ENCODE measurements at regions not wholly inside any gene's neighbourhood (a gene's known extent, or its start where the extent isn't known, plus 50 kb on each side); places are given as distances from the start of the nearest gene placed in this dataset.
"Not testable (repeated sequence)": the region's sequence is repeated elsewhere in the genome, so short reads cannot be mapped to it uniquely, and the experiment has no call there.

DNA sequence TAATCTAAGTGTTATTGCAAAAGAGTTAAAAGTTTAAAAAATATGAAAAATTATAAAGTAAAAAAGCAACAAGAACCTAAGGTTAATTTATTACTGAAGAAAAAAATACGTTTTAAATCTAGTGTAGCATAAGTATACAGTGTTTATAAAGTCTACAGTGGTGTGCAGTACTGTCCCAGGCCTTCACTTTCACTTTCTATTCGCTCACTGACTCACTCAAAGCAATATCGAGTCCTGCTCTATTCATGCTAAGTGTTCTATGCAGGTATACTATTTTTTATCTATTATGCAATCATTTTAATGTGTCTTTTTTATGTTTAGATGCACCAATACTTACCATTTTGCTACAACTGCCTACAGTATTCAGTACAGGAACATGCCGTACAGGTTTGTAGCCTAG is 113.0 kb downstream of the MANEA start:
- TF ChIP-seq POLR2AphosphoS5 (IDR thresholded peaks at IDR 0.05; ENCODE audit: low read depth, low read length) (no peak), PAX5 (IDR thresholded peaks at IDR 0.05; ENCODE audit: insufficient read depth, low read length, severe bottlenecking) (no peak), POU2F2 (IDR thresholded peaks at IDR 0.05; ENCODE audit: low read depth, low read length) (no peak), TAF1 (IDR thresholded peaks at IDR 0.05; ENCODE audit: low read depth, low read length) (no peak), POLR2A (IDR thresholded peaks at IDR 0.05; ENCODE audit: low read depth, low read length) (no peak), SPI1 (IDR thresholded peaks at IDR 0.05; ENCODE audit: low read depth, low read length) (no peak)
- DNase-seq (ENCODE audit: insufficient read length, low spot score): no peak
- no peak for FAIRE-seq

- no peak for DNase-seq (ENCODE audit: insufficient read length, low spot score)
- TF ChIP-seq SPI1 (IDR thresholded peaks at IDR 0.05; ENCODE audit: low read depth, low read length) (no peak), POU2F2 (IDR thresholded peaks at IDR 0.05; ENCODE audit: low read depth, low read length) (no peak), POLR2AphosphoS5 (IDR thresholded peaks at IDR 0.05; ENCODE audit: low read depth, low read length) (no peak), TAF1 (IDR thresholded peaks at IDR 0.05; ENCODE audit: low read depth, low read length) (no peak), POLR2A (IDR thresholded peaks at IDR 0.05; ENCODE audit: low read depth, low read length) (no peak)
- no peak for FAIRE-seq
These were observed 115.8 kb downstream of the MANEA start for GRCh38 chr6:95693108-95693507.

DNA sequence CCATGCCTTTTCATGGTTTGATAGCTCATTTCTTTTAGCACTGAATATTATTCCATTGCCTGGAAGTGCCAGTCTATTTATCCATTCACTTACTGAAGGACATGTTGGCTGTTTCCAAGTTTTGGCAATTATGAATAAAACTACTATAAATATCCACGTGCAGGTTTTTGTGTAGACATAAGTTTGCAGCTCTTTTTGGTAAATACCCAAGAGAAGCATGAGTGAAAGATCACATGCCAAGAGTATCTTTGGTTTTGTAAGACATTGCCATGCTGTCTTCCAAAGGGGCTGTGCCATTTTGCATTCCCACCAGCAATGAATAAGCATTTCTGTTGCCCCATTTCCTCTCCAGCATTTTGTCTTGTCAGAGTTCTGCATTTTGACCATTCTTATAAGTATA is 120.9 kb downstream of the MANEA start:
- no peak for DNase-seq (ENCODE audit: insufficient read length, low spot score)
- FAIRE-seq: no peak
- TF ChIP-seq POU2F2 (IDR thresholded peaks at IDR 0.05; ENCODE audit: low read depth, low read length): no peak
- no peak for TF ChIP-seq POLR2AphosphoS5 (IDR thresholded peaks at IDR 0.05; ENCODE audit: low read depth, low read length)
- TF ChIP-seq SPI1 (IDR thresholded peaks at IDR 0.05; ENCODE audit: low read depth, low read length): no peak
- no peak for TF ChIP-seq POLR2A (IDR thresholded peaks at IDR 0.05; ENCODE audit: low read depth, low read length)
- no peak for TF ChIP-seq TAF1 (IDR thresholded peaks at IDR 0.05; ENCODE audit: low read depth, low read length)
- TF ChIP-seq PAX5 (IDR thresholded peaks at IDR 0.05; ENCODE audit: insufficient read depth, low read length, severe bottlenecking): no peak

DNA sequence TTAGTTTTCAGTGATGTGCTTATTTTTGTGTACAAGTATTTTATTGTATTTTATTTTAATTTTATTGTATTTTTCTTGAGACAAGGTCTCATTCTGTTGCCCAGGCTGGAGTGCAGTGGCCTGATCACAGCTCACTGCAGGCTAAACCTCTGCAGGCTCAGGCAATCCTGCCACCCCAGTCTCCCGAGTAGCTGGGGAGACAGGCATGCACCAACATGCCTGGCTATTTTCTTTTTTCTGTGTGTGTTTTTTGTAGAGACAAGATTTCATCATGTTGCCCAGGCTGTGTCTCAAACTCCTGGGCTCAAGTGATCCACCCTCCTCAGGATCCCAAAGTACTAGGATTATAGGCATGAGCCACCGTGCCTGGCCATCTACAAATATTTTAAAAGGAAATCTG is 146.3 kb downstream of the MANEA start:
- TF ChIP-seq POLR2AphosphoS5 (IDR thresholded peaks at IDR 0.05; ENCODE audit: low read depth, low read length) (no peak), POU2F2 (IDR thresholded peaks at IDR 0.05; ENCODE audit: low read depth, low read length) (no peak), PAX5 (IDR thresholded peaks at IDR 0.05; ENCODE audit: insufficient read depth, low read length, severe bottlenecking) (no peak), POLR2A (IDR thresholded peaks at IDR 0.05; ENCODE audit: low read depth, low read length) (no peak), TAF1 (IDR thresholded peaks at IDR 0.05; ENCODE audit: low read depth, low read length) (no peak)
- FAIRE-seq: no peak
- no peak for DNase-seq (ENCODE audit: insufficient read length, low spot score)

DNA sequence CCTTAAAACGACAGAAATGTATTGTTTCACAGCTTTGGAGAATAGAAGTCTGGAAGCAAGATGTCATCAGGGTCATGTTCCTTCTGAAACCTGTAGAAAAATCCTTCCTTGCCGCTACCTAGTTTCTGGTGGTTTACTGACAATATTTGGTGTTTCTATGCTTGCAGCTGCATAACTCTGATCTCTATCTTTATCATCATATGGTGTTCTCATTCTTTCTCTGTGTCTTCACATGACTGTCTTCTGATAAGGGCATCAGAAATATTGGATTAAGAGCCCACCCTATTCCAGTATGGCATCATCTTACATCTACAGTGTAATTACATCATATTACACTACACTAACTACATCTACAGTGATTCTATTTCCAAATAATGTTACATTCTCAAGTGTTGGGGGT is 148.0 kb downstream of the MANEA start:
- no peak for DNase-seq (ENCODE audit: insufficient read length, low spot score)
- TF ChIP-seq POU2F2 (IDR thresholded peaks at IDR 0.05; ENCODE audit: low read depth, low read length): no peak
- TF ChIP-seq PAX5 (IDR thresholded peaks at IDR 0.05; ENCODE audit: insufficient read depth, low read length, severe bottlenecking): no peak
- no peak for TF ChIP-seq TAF1 (IDR thresholded peaks at IDR 0.05; ENCODE audit: low read depth, low read length)
- no peak for TF ChIP-seq SPI1 (IDR thresholded peaks at IDR 0.05; ENCODE audit: low read depth, low read length)
- TF ChIP-seq POLR2A (IDR thresholded peaks at IDR 0.05; ENCODE audit: low read depth, low read length): no peak
- no peak for TF ChIP-seq POLR2AphosphoS5 (IDR thresholded peaks at IDR 0.05; ENCODE audit: low read depth, low read length)
- FAIRE-seq: no peak

- TF ChIP-seq POLR2A (IDR thresholded peaks at IDR 0.05; ENCODE audit: low read depth, low read length) (no peak), POLR2AphosphoS5 (IDR thresholded peaks at IDR 0.05; ENCODE audit: low read depth, low read length) (no peak), POU2F2 (IDR thresholded peaks at IDR 0.05; ENCODE audit: low read depth, low read length) (no peak), PAX5 (IDR thresholded peaks at IDR 0.05; ENCODE audit: insufficient read depth, low read length, severe bottlenecking) (no peak), TAF1 (IDR thresholded peaks at IDR 0.05; ENCODE audit: low read depth, low read length) (no peak), SPI1 (IDR thresholded peaks at IDR 0.05; ENCODE audit: low read depth, low read length) (no peak)
- DNase-seq (ENCODE audit: insufficient read length, low spot score): no peak
- no peak for FAIRE-seq
These were observed 162.8 kb downstream of the MANEA start for GRCh38 chr6:95740157-95740556.

- FAIRE-seq (no peak), DNase-seq (ENCODE audit: insufficient read length, low spot score) (no peak)
These were observed 163.7 kb downstream of the MANEA start for GRCh38 chr6:95741045-95741444.

DNA sequence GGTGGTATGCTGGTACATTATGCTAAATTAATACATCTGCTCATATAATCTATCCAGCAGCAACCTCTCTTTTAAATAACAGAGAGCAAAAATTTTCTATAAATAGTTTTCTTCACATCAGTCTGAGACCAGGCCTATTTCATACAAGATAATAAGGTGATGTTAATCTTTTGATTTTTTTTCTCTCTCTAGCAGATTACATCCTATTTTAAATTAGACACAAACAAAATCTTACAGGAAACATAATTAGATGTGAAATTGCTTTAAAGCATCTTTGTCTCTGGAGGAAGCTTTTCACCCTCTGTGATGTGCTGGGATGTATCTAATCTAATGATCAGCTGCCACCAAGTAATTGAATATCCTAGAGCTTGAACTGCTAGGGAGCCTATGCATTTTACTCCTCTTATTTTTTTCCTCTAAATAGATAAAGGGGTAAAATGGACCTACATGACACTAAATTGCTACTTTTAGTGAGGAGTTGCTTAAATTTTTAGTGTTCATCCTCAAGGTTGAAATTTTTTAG is 165.5 kb downstream of the MANEA start:
- FAIRE-seq (no peak), DNase-seq (ENCODE audit: insufficient read length, low spot score) (no peak)
- TF ChIP-seq TAF1 (IDR thresholded peaks at IDR 0.05; ENCODE audit: low read depth, low read length) (no peak), SPI1 (IDR thresholded peaks at IDR 0.05; ENCODE audit: low read depth, low read length) (no peak), PAX5 (IDR thresholded peaks at IDR 0.05; ENCODE audit: insufficient read depth, low read length, severe bottlenecking) (no peak), POLR2A (IDR thresholded peaks at IDR 0.05; ENCODE audit: low read depth, low read length) (no peak), POU2F2 (IDR thresholded peaks at IDR 0.05; ENCODE audit: low read depth, low read length) (no peak), POLR2AphosphoS5 (IDR thresholded peaks at IDR 0.05; ENCODE audit: low read depth, low read length) (no peak)

More at GRCh38 chr6:95741045-95741444, 163.7 kb downstream of the MANEA start:
- TF ChIP-seq POLR2A (IDR thresholded peaks at IDR 0.05; ENCODE audit: low read depth, low read length): no peak
- TF ChIP-seq TAF1 (IDR thresholded peaks at IDR 0.05; ENCODE audit: low read depth, low read length): no peak
- TF ChIP-seq SPI1 (IDR thresholded peaks at IDR 0.05; ENCODE audit: low read depth, low read length): no peak
- no peak for TF ChIP-seq POU2F2 (IDR thresholded peaks at IDR 0.05; ENCODE audit: low read depth, low read length)
- TF ChIP-seq POLR2AphosphoS5 (IDR thresholded peaks at IDR 0.05; ENCODE audit: low read depth, low read length): no peak

DNA sequence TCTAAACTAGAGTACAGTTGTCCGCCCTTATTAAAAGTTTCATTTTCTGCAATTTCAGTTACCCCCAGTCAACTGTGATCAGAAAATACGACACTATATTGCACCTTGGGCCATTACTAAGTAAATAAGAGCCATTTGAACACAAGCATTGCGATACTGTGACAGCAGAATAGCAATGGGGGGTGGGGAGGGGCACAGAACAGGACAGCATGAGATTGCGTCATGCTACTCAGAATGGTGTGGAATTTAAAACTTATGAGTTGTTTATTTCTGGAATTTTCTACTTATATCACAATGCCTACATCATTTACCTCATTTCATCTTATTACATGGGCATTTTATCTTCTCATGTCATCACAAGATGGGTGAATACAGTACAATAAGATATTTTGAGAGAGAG is 166.3 kb downstream of the MANEA start:
- TF ChIP-seq POLR2AphosphoS5 (IDR thresholded peaks at IDR 0.05; ENCODE audit: low read depth, low read length) (no peak), POLR2A (IDR thresholded peaks at IDR 0.05; ENCODE audit: low read depth, low read length) (no peak), POU2F2 (IDR thresholded peaks at IDR 0.05; ENCODE audit: low read depth, low read length) (no peak), SPI1 (IDR thresholded peaks at IDR 0.05; ENCODE audit: low read depth, low read length) (no peak)
- DNase-seq (ENCODE audit: insufficient read length, low spot score) (no peak), FAIRE-seq (no peak)

GRCh38 chr6:95758236-95759069 is 181.1 kb downstream of the MANEA start:
- DNase-seq (ENCODE audit: insufficient read length, low spot score): not testable (repeated sequence)

More at GRCh38 chr6:95758236-95759069, 181.1 kb downstream of the MANEA start:
- FAIRE-seq: not testable (repeated sequence)

All from GM12891 (cell line).